ENCODE measurements at regions not wholly inside any gene's neighbourhood (a gene's known extent, or its start where the extent isn't known, plus 50 kb on each side); places are given as distances from the start of the nearest gene placed in this dataset.
"Not testable (repeated sequence)": the region's sequence is repeated elsewhere in the genome, so short reads cannot be mapped to it uniquely, and the experiment has no call there.

GRCh38 chr5:21573416-21574314 lies 1279.5 kb downstream of the CDH12 start (continued):
- TF ChIP-seq ZSCAN5A (tag by site-specific recombination; IDR thresholded peaks at IDR 0.05) (no peak), ZNF768 (tag by site-specific recombination; IDR thresholded peaks at IDR 0.05) (no peak)

GRCh38 chr5:21571196-21571595 lies 1281.9 kb downstream of the CDH12 start:
- H3K36me3 ChIP-seq (ENCODE audit: control insufficient read depth in 2 of 2, insufficient read depth in 1 of 2, low read length in 2 of 2); POLR2A ChIA-PET; H3K4me1 ChIP-seq (ENCODE audit: control insufficient read depth, insufficient read depth, low read length); H3K4me3 ChIP-seq (ENCODE audit: low read depth, low read length); H3K27ac ChIP-seq (ENCODE audit: extremely low read depth, low read depth, low read length); H3K9me3 ChIP-seq (ENCODE audit: control insufficient read depth, insufficient read depth, low read depth, low read length); CTCF ChIA-PET: not testable (repeated sequence)

GRCh38 chr5:21559109-21559508 lies 1294.0 kb downstream of the CDH12 start:
- POLR2A ChIA-PET; H3K36me3 ChIP-seq (ENCODE audit: control insufficient read depth in 2 of 2, insufficient read depth in 1 of 2, low read length in 2 of 2); CTCF ChIA-PET; H3K4me3 ChIP-seq (ENCODE audit: low read depth, low read length); H3K4me1 ChIP-seq (ENCODE audit: control insufficient read depth, insufficient read depth, low read length); H3K27ac ChIP-seq (ENCODE audit: extremely low read depth, low read depth, low read length); H3K9me3 ChIP-seq (ENCODE audit: control insufficient read depth, insufficient read depth, low read depth, low read length): not testable (repeated sequence)

- CTCF ChIA-PET; H3K9me3 ChIP-seq (ENCODE audit: control insufficient read depth, insufficient read depth, low read depth, low read length); POLR2A ChIA-PET: not testable (repeated sequence)
Observed at GRCh38 chr5:21552263-21552662, 1300.9 kb downstream of the CDH12 start.

GRCh38 chr5:21550916-21551315 lies 1302.2 kb downstream of the CDH12 start:
- H3K27ac ChIP-seq (ENCODE audit: extremely low read depth, low read depth, low read length); H3K4me1 ChIP-seq (ENCODE audit: control insufficient read depth, insufficient read depth, low read length); H3K9me3 ChIP-seq (ENCODE audit: control insufficient read depth, insufficient read depth, low read depth, low read length); H3K4me3 ChIP-seq (ENCODE audit: low read depth, low read length); CTCF ChIA-PET; H3K36me3 ChIP-seq (ENCODE audit: control insufficient read depth in 2 of 2, insufficient read depth in 1 of 2, low read length in 2 of 2); POLR2A ChIA-PET: not testable (repeated sequence)

More at GRCh38 chr5:21552263-21552662, 1300.9 kb downstream of the CDH12 start:
- not testable (repeated sequence) for H3K27ac ChIP-seq (ENCODE audit: extremely low read depth, low read depth, low read length); H3K36me3 ChIP-seq (ENCODE audit: control insufficient read depth in 2 of 2, insufficient read depth in 1 of 2, low read length in 2 of 2); H3K4me1 ChIP-seq (ENCODE audit: control insufficient read depth, insufficient read depth, low read length); H3K4me3 ChIP-seq (ENCODE audit: low read depth, low read length)

GRCh38 chr5:21547656-21548055 lies 1305.5 kb downstream of the CDH12 start:
- H3K27ac ChIP-seq (ENCODE audit: extremely low read depth, low read depth, low read length); H3K4me1 ChIP-seq (ENCODE audit: control insufficient read depth, insufficient read depth, low read length); POLR2A ChIA-PET; H3K36me3 ChIP-seq (ENCODE audit: control insufficient read depth in 2 of 2, insufficient read depth in 1 of 2, low read length in 2 of 2); H3K4me3 ChIP-seq (ENCODE audit: low read depth, low read length); CTCF ChIA-PET; H3K9me3 ChIP-seq (ENCODE audit: control insufficient read depth, insufficient read depth, low read depth, low read length): not testable (repeated sequence)

GRCh38 chr5:21535114-21535513 lies 1318.0 kb downstream of the CDH12 start:
- H3K4me1 ChIP-seq (ENCODE audit: control insufficient read depth, insufficient read depth, low read length); H3K9me3 ChIP-seq (ENCODE audit: control insufficient read depth, insufficient read depth, low read depth, low read length); POLR2A ChIA-PET; CTCF ChIA-PET; H3K27ac ChIP-seq (ENCODE audit: extremely low read depth, low read depth, low read length); H3K36me3 ChIP-seq (ENCODE audit: control insufficient read depth in 2 of 2, insufficient read depth in 1 of 2, low read length in 2 of 2); H3K4me3 ChIP-seq (ENCODE audit: low read depth, low read length): not testable (repeated sequence)

- H3K27ac ChIP-seq (ENCODE audit: extremely low read depth, low read depth, low read length); POLR2A ChIA-PET; H3K36me3 ChIP-seq (ENCODE audit: control insufficient read depth in 2 of 2, insufficient read depth in 1 of 2, low read length in 2 of 2); H3K9me3 ChIP-seq (ENCODE audit: control insufficient read depth, insufficient read depth, low read depth, low read length); CTCF ChIA-PET; H3K4me1 ChIP-seq (ENCODE audit: control insufficient read depth, insufficient read depth, low read length); H3K4me3 ChIP-seq (ENCODE audit: low read depth, low read length): not testable (repeated sequence)
Observed at GRCh38 chr5:21521157-21521556, 1332.0 kb downstream of the CDH12 start.

GRCh38 chr5:21496926-21497325 lies 1356.2 kb downstream of the CDH12 start:
- H3K27ac ChIP-seq (ENCODE audit: extremely low read depth, low read depth, low read length); H3K4me1 ChIP-seq (ENCODE audit: control insufficient read depth, insufficient read depth, low read length); POLR2A ChIA-PET; H3K9me3 ChIP-seq (ENCODE audit: control insufficient read depth, insufficient read depth, low read depth, low read length); H3K4me3 ChIP-seq (ENCODE audit: low read depth, low read length); H3K36me3 ChIP-seq (ENCODE audit: control insufficient read depth in 2 of 2, insufficient read depth in 1 of 2, low read length in 2 of 2); CTCF ChIA-PET: not testable (repeated sequence)
